AG04449 (cell line): ENCODE measurements at regions not wholly inside any gene's neighbourhood (a gene's known extent, or its start where the extent isn't known, plus 50 kb on each side); places are given as distances from the start of the nearest gene placed in this dataset.
"Not testable (repeated sequence)": the region's sequence is repeated elsewhere in the genome, so short reads cannot be mapped to it uniquely, and the experiment has no call there.

Source experiments
- CTCF ChIA-PET: fragments of 350-600 bp; formaldehyde crosslinking; extraction: SDS; loops from one replicate; lab custom pipeline; 2021; ENCODE audit warnings: antibody characterized with exemption; lab: Yijun Ruan, JAX
- POLR2A ChIA-PET: fragments of 400-600, 350-600 bp; formaldehyde crosslinking; extraction: SDS; loops from one replicate; lab custom pipeline; 2020; ENCODE audit warnings: antibody characterized with exemption, inconsistent platforms; lab: Yijun Ruan, JAX
- DNase-seq: peaks from one replicate; pipeline ENCODE4 v3.0.0-alpha.2; 2010; ENCODE audit warnings: low read depth, low spot score
- H3K4me3 ChIP-seq: 2 replicates; pipeline ENCODE4 v1.5.1; 2011; ENCODE audit warnings: low read depth, mild to moderate bottlenecking, control low read depth, low read length
- CTCF ChIP-seq: IDR thresholded peaks from one replicate; pipeline ENCODE4 v1.5.1; 2011; ENCODE audit warnings: mild to moderate bottlenecking, moderate library complexity, low read length, control low read depth, inconsistent platforms; ENCODE audit not compliant: insufficient read depth; ENCODE audit errors: missing control alignments

DNA sequence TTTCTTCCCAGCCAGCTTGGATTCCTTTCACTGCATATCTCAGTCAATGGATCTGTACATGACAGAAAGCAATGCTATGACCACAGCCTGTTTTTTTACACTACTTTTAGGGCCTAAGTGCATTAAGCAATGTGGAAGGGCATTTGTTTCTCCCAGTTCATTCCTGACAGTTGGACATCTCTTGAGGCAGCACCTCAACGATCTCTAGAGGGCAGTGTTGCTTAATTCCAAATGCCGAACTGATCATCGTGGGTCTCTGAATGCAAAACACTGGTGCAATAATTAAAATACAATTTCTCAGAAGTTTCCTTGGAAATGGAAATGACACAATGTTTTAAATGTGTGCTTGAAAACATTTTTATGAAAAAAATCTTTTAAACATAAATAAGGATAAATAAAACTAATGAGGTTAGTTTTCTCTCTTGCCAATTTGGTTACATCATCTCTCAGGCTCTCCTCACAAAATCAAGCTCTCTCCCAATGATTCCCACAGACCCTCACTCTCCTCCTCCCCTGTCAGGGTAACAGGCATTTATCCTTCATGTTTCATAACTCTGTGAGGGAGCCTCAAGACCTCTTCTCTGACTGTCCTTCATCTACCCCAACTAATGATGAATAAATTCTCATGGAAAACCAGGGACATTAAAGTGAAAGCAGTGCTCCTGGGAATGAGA is 192.4 kb upstream of the SLC16A7 start:
- CTCF ChIA-PET, result interaction anchor here (0.6 to 1.8 kb wide), 25 partner anchors 9 to 1150 kb away, joined by 3 to 11 read pairs (median 4); no protein-coding TSS in a partner anchor
- POLR2A ChIA-PET, result no interaction called here
- peak overlapping the region; percentile 19 for H3K4me3 ChIP-seq
- DNase-seq, result no peak
- peak; percentile 80 for TF ChIP-seq CTCF

DNA sequence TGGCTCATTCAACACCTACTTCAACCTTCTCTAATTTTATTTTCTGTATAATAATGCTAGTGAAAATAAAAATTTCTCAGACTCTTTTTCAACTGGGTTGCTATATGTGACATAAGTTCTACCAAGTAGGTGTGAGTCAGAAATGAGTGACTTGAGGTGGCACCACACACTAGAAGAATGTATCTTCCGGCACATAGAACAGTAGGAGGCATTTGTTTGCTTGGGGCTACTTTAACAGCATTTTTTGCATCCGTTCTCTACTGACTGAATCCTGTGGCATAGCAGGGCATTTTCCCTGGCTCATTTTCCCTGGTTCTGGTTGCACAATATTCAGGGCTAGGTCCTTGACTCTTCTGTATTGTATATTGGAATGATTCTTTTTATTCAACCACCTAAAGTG is 194.0 kb upstream of the SLC16A7 start:
- TF ChIP-seq CTCF, result no peak
- no peak for DNase-seq
- ChIA-PET CTCF (interaction anchor here (1.7 kb wide), 1 partner anchor 23 kb away, joined by 3 read pairs; no protein-coding TSS in a partner anchor), POLR2A (no interaction called here)
- H3K4me3 ChIP-seq, result no peak overlapping the region

GRCh38 chr12:59398164-59398563 is 197.7 kb upstream of the SLC16A7 start:
- H3K4me3 ChIP-seq, result no peak overlapping the region
- TF ChIP-seq CTCF, result no peak
- no peak for DNase-seq
- POLR2A ChIA-PET, result no interaction called here
- CTCF ChIA-PET, result interaction anchor here (1.8 kb wide), 1 partner anchor 409 kb away, joined by 5 read pairs; no protein-coding TSS in a partner anchor

DNA sequence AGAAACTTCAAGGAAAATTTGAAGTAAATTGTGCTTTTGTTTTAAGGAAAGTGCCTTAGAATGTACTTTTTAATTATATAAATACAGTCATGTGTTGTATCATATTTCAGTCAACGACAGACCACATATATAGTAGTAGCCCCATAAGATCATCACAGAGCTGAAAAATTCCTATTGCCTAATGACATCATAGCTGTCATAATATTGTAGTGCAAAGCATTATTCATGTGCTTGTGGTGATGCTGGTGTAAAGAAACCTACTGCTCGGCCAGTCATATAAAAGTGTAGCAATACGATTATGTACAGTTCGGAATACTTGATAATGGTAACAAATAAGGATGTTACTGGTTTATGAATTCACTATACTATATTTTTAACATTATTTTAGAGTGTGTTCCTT is 198.9 kb upstream of the SLC16A7 start:
- CTCF ChIA-PET, result interaction anchor here (1.1 kb wide), 1 partner anchor 9 kb away, joined by 3 read pairs; no protein-coding TSS in a partner anchor
- no peak for DNase-seq

GRCh38 chr12:59396519-59396918 is 199.3 kb upstream of the SLC16A7 start:
- H3K4me3 ChIP-seq, result no peak overlapping the region
- no peak for DNase-seq
- POLR2A ChIA-PET, result no interaction called here
- CTCF ChIA-PET, result interaction anchor here (1.1 kb wide), 1 partner anchor 9 kb away, joined by 3 read pairs; no protein-coding TSS in a partner anchor
- TF ChIP-seq CTCF, result no peak

More for the DNA sequence above, 198.9 kb upstream of the SLC16A7 start:
- no peak overlapping the region for H3K4me3 ChIP-seq
- TF ChIP-seq CTCF, result no peak
- POLR2A ChIA-PET, result no interaction called here

- H3K4me3 ChIP-seq, DNase-seq, POLR2A ChIA-PET: not testable (repeated sequence)
- CTCF ChIA-PET, result interaction anchor here (0.9 kb wide), 1 partner anchor 440 kb away, joined by 3 read pairs; no protein-coding TSS in a partner anchor
Observed at GRCh38 chr12:59395310-59395709, 200.5 kb upstream of the SLC16A7 start.
